OCI-LY7 (cell line): ENCODE measurements at regions not wholly inside any gene's neighbourhood (a gene's known extent, or its start where the extent isn't known, plus 50 kb on each side); places are given as distances from the start of the nearest gene placed in this dataset.

Experiments
- BruUV-seq: library from RNA; stranded (reverse); fragments of 400-500 nt; replicated peaks from 2 replicates; lab custom pipeline; 2021; lab: Mats Ljungman, UMichigan
- CTCF ChIA-PET: fragments of 300-600 bp; sonication (Branson Sonifier 250); formaldehyde crosslinking; loops from one replicate; lab custom pipeline; 2022; ENCODE audit warnings: antibody characterized with exemption; ENCODE audit not compliant: unreplicated experiment; lab: Charles Lee
- POLR2A ChIA-PET: fragments of 300-600 bp; sonication (Branson Sonifier 250); formaldehyde crosslinking; loops from one replicate; lab custom pipeline; 2022; ENCODE audit warnings: antibody characterized with exemption; lab: Charles Lee
- DNase-seq: peaks from one replicate; pipeline ENCODE4 v3.0.0-alpha.2; 2015; ENCODE audit warnings: low spot score
- H2AFZ ChIP-seq: fragments of 200-600 bp; sonication (generic), shearing (Covaris generic); 2 replicates; pipeline ENCODE4 v1.6.1; 2014; ENCODE audit warnings: mild to moderate bottlenecking, antibody characterized with exemption, low read length, moderate library complexity
- H3K27ac ChIP-seq: fragments of 200-600 bp; sonication (generic); 2 replicates; pipeline ENCODE4 v1.5.1; 2014; ENCODE audit warnings: mixed run types, low read depth, mild to moderate bottlenecking, moderate library complexity, low read length, inconsistent platforms; ENCODE audit not compliant: poor library complexity, severe bottlenecking
- H3K36me3 ChIP-seq: fragments of 200-600 bp; sonication (generic); 2 replicates; pipeline ENCODE4 v1.6.1; 2014; ENCODE audit warnings: mild to moderate bottlenecking, antibody characterized with exemption, low read length, moderate library complexity, mixed read lengths; ENCODE audit not compliant: insufficient read depth
- H3K4me1 ChIP-seq: fragments of 200-600 bp; sonication (generic); 2 replicates; pipeline ENCODE4 v1.5.1; 2014; ENCODE audit warnings: mild to moderate bottlenecking, low read length; ENCODE audit not compliant: insufficient read depth, poor library complexity, severe bottlenecking
- H3K4me2 ChIP-seq: fragments of 200-600 bp; sonication (generic); 2 replicates; pipeline ENCODE4 v1.6.1; 2014; ENCODE audit warnings: mild to moderate bottlenecking, low read length
- H3K4me3 ChIP-seq: fragments of 200-600 bp; sonication (generic); 2 replicates; pipeline ENCODE4 v1.5.1; 2014; ENCODE audit warnings: mild to moderate bottlenecking, low read depth, low read length; ENCODE audit not compliant: poor library complexity, severe bottlenecking
- H3K79me2 ChIP-seq: fragments of 200-600 bp; sonication (generic); 2 replicates; pipeline ENCODE4 v1.6.1; 2016; ENCODE audit warnings: low read depth, mild to moderate bottlenecking, low read length, moderate library complexity, mixed read lengths; ENCODE audit not compliant: insufficient read depth
- H3K9me2 ChIP-seq: fragments of 200-600 bp; sonication (generic); 2 replicates; pipeline ENCODE4 v1.6.1; 2016; ENCODE audit warnings: mild to moderate bottlenecking, low read length, mixed read lengths; ENCODE audit not compliant: insufficient read depth
- H3K9me3 ChIP-seq: fragments of 200-600 bp; sonication (generic); 2 replicates; pipeline ENCODE4 v1.6.1; 2014; ENCODE audit warnings: mild to moderate bottlenecking, mixed run types, low read length, mixed read lengths
- H4K20me1 ChIP-seq: fragments of 200-600 bp; sonication (generic); 2 replicates; pipeline ENCODE4 v1.6.1; 2014; ENCODE audit warnings: mild to moderate bottlenecking, antibody characterized with exemption, low read length, moderate library complexity, mixed read lengths; ENCODE audit not compliant: insufficient read depth
- CTCF ChIP-seq: fragments of 200-600 bp; sonication (generic); conservative IDR thresholded peaks from 2 replicates; pipeline ENCODE4 v1.5.1; 2014; ENCODE audit warnings: mild to moderate bottlenecking, antibody characterized with exemption, low read length, moderate library complexity, mixed read lengths
- EZH2phosphoT487 ChIP-seq: fragments of 200-600 bp; sonication (generic); IDR thresholded peaks from 2 replicates; pipeline ENCODE4 v1.6.1; 2018; ENCODE audit warnings: low read depth, borderline replicate concordance, mild to moderate bottlenecking, mixed run types, antibody characterized with exemption, low read length, moderate library complexity, mixed read lengths
- intact Hi-C: fragments of 100-400 bp; cut with micrococcal nuclease; formaldehyde crosslinking; loops from one replicate; pipeline ENCODE4 v1.10.0; 2022; ENCODE audit not compliant: unreplicated experiment

DNA sequence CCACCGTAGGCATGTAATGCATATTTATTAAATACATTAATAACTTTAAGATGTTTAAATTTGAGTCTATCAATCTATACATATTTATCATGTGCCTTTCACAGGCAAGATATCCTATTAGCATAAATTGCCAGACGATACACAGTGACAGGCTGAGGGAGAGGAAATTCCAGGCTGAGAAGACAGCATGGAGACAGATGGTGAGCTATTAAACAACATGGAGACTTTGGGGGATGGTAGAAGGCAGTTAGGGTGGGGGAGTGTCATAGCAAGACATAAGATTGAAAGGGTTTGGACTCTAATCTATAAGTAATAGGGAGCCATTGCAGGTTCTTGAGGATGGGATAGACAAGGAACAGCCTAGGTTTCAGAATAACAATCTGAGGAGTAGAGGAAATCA, 138.5 kb downstream of the NXPE2 start:
- CTCF ChIA-PET = no interaction called here
- H3K4me1 ChIP-seq = no peaks in the 10 kb centered on the region
- H3K9me3 ChIP-seq = no peaks in the 10 kb centered on the region

GRCh38 chr11:114818382-114818781, 140.1 kb downstream of the NXPE2 start:
- ChIA-PET CTCF (no interaction called here), POLR2A (no interaction called here)
- no peak for TF ChIP-seq EZH2phosphoT487
- TF ChIP-seq CTCF = no peak

More for the DNA sequence above, 138.5 kb downstream of the NXPE2 start:
- H3K4me3 ChIP-seq = no peak overlapping the region
- H3K4me2 ChIP-seq = no peak overlapping the region
- no peaks in the 10 kb centered on the region for H3K9me2 ChIP-seq
- intact Hi-C loops = no loop called here
- POLR2A ChIA-PET = no interaction called here
- no peak overlapping the region for H3K27ac ChIP-seq
- BruUV-seq = no TSS peak
- TF ChIP-seq CTCF (no peak), EZH2phosphoT487 (no peak)
- H3K36me3 ChIP-seq = no peaks in the 10 kb centered on the region
- H2AFZ ChIP-seq = no peak overlapping the region
- no peaks in the 10 kb centered on the region for H3K79me2 ChIP-seq
- no peaks in the 10 kb centered on the region for H4K20me1 ChIP-seq
- DNase-seq = no peak

DNA sequence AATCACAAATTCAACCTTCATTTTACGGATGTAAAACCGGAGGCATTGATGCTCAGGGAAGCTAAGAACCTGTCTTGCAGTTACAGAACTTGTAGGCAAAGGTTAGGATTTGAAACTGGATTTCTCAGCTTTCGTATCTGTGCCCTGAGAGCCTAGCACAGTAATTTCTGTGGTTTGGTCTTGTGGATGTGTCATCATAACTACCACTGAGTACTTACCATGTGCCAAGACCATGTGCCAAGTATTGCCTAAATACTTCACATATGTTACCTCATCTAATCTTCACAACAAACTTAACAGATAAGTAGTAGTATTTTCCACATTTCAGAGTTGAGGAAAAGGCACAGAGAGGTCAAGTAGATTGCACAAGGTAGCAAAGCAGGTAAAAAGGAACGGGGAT, 140.7 kb downstream of the NXPE2 start:
- ChIA-PET POLR2A (no interaction called here), CTCF (no interaction called here)
- Histone ChIP-seq H3K79me2 (no peaks in the 10 kb centered on the region), H3K4me3 (no peak overlapping the region), H3K9me2 (no peaks in the 10 kb centered on the region), H3K4me2 (no peak overlapping the region), H4K20me1 (no peaks in the 10 kb centered on the region), H3K36me3 (no peaks in the 10 kb centered on the region), H3K9me3 (no peaks in the 10 kb centered on the region), H3K27ac (no peak overlapping the region), H3K4me1 (no peaks in the 10 kb centered on the region), H2AFZ (no peak overlapping the region)
- no TSS peak for BruUV-seq
- intact Hi-C loops = no loop called here
- no peak for DNase-seq
- TF ChIP-seq EZH2phosphoT487 (no peak), CTCF (no peak)

More at GRCh38 chr11:114818382-114818781, 140.1 kb downstream of the NXPE2 start:
- no peak overlapping the region for H3K4me2 ChIP-seq
- no peak overlapping the region for H2AFZ ChIP-seq
- no peaks in the 10 kb centered on the region for H3K9me2 ChIP-seq
- no peaks in the 10 kb centered on the region for H3K4me1 ChIP-seq
- H3K4me3 ChIP-seq = no peak overlapping the region
- DNase-seq = no peak
- H3K79me2 ChIP-seq = no peaks in the 10 kb centered on the region
- no peaks in the 10 kb centered on the region for H4K20me1 ChIP-seq
- intact Hi-C loops = no loop called here
- H3K9me3 ChIP-seq = no peaks in the 10 kb centered on the region
- no TSS peak for BruUV-seq
- no peak overlapping the region for H3K27ac ChIP-seq
- no peaks in the 10 kb centered on the region for H3K36me3 ChIP-seq
